HEK293 (cell line): ENCODE measurements at regions not wholly inside any gene's neighbourhood (a gene's known extent, or its start where the extent isn't known, plus 50 kb on each side); places are given as distances from the start of the nearest gene placed in this dataset.

ENCODE experiments used
- CTCF ChIA-PET: fragments of 350-600 bp; formaldehyde crosslinking; extraction: SDS; loops from one replicate; lab custom pipeline; 2021; ENCODE audit warnings: antibody characterized with exemption; lab: Yijun Ruan, JAX
- POLR2A ChIA-PET: fragments of 300-600 bp; formaldehyde crosslinking; extraction: SDS; loops from one replicate; lab custom pipeline; 2020; ENCODE audit warnings: antibody characterized with exemption, inconsistent platforms; lab: Yijun Ruan, JAX
- H3K27ac ChIP-seq: fragments of 200-500 bp; sonication (Bioruptor generic); 2 replicates; pipeline ENCODE4 v1.5.1; 2014; ENCODE audit warnings: low read depth, low read length, control low read depth, inconsistent platforms; ENCODE audit errors: extremely low read depth
- H3K36me3 ChIP-seq, 2 experiments: fragments of 200-500 bp in 1 of 2; sonication (Bioruptor generic) in 1 of 2; 1 replicate in 1 of 2; 2 replicates in 1 of 2; pipeline ENCODE4 v1.5.1; 2014 to 2017; ENCODE audit warnings: inconsistent platforms in 2 of 2, low read length in 2 of 2; ENCODE audit not compliant: control insufficient read depth in 2 of 2, insufficient read depth in 1 of 2
- H3K4me1 ChIP-seq: fragments of 200-500 bp; sonication (Bioruptor generic); 2 replicates; pipeline ENCODE4 v1.5.1; 2014; ENCODE audit warnings: mild to moderate bottlenecking, low read length, inconsistent platforms; ENCODE audit not compliant: control insufficient read depth, insufficient read depth
- H3K4me3 ChIP-seq: 2 replicates; pipeline ENCODE4 v1.5.1; 2011; ENCODE audit warnings: low read depth, mild to moderate bottlenecking, control low read depth, low read length, moderate library complexity
- H3K9me3 ChIP-seq: fragments of 200-500 bp; sonication (Bioruptor generic); 2 replicates; pipeline ENCODE4 v1.5.1; 2014; ENCODE audit warnings: low read depth, low read length, inconsistent platforms; ENCODE audit not compliant: control insufficient read depth, insufficient read depth
- AEBP2 ChIP-seq: fragments of 450-650 bp; formaldehyde crosslinking; IDR thresholded peaks from 2 replicates; pipeline ENCODE4 v1.5.1; 2016; ENCODE audit warnings: missing biosample characterization, missing genetic modification characterization, borderline replicate concordance
- FEZF1 ChIP-seq: fragments of 450-650 bp; formaldehyde crosslinking; IDR thresholded peaks from 2 replicates; pipeline ENCODE4 v1.5.1; 2016; ENCODE audit warnings: missing biosample characterization, missing genetic modification characterization
- GLIS1 ChIP-seq: fragments of 450-650 bp; formaldehyde crosslinking; IDR thresholded peaks from 2 replicates; pipeline ENCODE4 v1.5.1; 2016; ENCODE audit warnings: missing biosample characterization, missing genetic modification characterization
- HIC1 ChIP-seq: fragments of 450-650 bp; formaldehyde crosslinking; IDR thresholded peaks from 2 replicates; pipeline ENCODE4 v1.5.1; 2016; ENCODE audit warnings: missing biosample characterization, missing genetic modification characterization
- KLF1 ChIP-seq: fragments of 450-650 bp; formaldehyde crosslinking; IDR thresholded peaks from 2 replicates; pipeline ENCODE4 v1.5.1; 2016; ENCODE audit warnings: missing biosample characterization, missing genetic modification characterization
- KLF8 ChIP-seq: fragments of 450-650 bp; formaldehyde crosslinking; IDR thresholded peaks from 2 replicates; pipeline ENCODE4 v1.5.1; 2016; ENCODE audit warnings: missing biosample characterization, missing genetic modification characterization
- MEIS1 ChIP-seq: sonication (generic); formaldehyde crosslinking; IDR thresholded peaks from 2 replicates; pipeline ENCODE4 v1.8.1; 2022; ENCODE audit warnings: missing genetic modification reagents, mild to moderate bottlenecking, borderline replicate concordance
- SETDB1 ChIP-seq: IDR thresholded peaks from one replicate; pipeline ENCODE4 v1.6.1; 2017; ENCODE audit warnings: mild to moderate bottlenecking, low read length, moderate library complexity, mixed read lengths; ENCODE audit not compliant: insufficient read length
- ZBTB44 ChIP-seq: fragments of 450-650 bp; IDR thresholded peaks from 2 replicates; pipeline ENCODE4 v1.5.1; 2018; ENCODE audit warnings: missing biosample characterization, mild to moderate bottlenecking, missing genetic modification characterization
- ZFP3 ChIP-seq: fragments of 450-650 bp; formaldehyde crosslinking; IDR thresholded peaks from 2 replicates; pipeline ENCODE4 v1.5.1; 2016; ENCODE audit warnings: low read depth, missing biosample characterization, missing genetic modification characterization
- ZNF112 ChIP-seq: fragments of 450-650 bp; formaldehyde crosslinking; IDR thresholded peaks from 2 replicates; pipeline ENCODE4 v1.5.0; 2017; ENCODE audit warnings: missing biosample characterization, missing genetic modification characterization
- ZNF354C ChIP-seq: fragments of 450-650 bp; formaldehyde crosslinking; IDR thresholded peaks from 2 replicates; pipeline ENCODE4 v1.5.1; 2016; ENCODE audit warnings: missing biosample characterization, missing genetic modification characterization, low read depth, borderline replicate concordance
- ZNF362 ChIP-seq: fragments of 450-650 bp; formaldehyde crosslinking; IDR thresholded peaks from 2 replicates; pipeline ENCODE4 v1.5.1; 2016; ENCODE audit warnings: missing biosample characterization, missing genetic modification characterization
- ZNF398 ChIP-seq: fragments of 450-650 bp; formaldehyde crosslinking; IDR thresholded peaks from 2 replicates; pipeline ENCODE4 v1.5.1; 2017; ENCODE audit warnings: missing biosample characterization, missing genetic modification characterization
- ZNF426 ChIP-seq: fragments of 450-650 bp; formaldehyde crosslinking; IDR thresholded peaks from 2 replicates; pipeline ENCODE4 v1.5.1; 2017; ENCODE audit warnings: missing biosample characterization, missing genetic modification characterization, mild to moderate bottlenecking, inconsistent platforms, moderate library complexity
- ZNF449 ChIP-seq: fragments of 450-650 bp; formaldehyde crosslinking; IDR thresholded peaks from 2 replicates; pipeline ENCODE4 v1.5.1; 2017; ENCODE audit warnings: missing biosample characterization, mild to moderate bottlenecking, missing genetic modification characterization, moderate library complexity
- ZNF521 ChIP-seq: fragments of 450-650 bp; formaldehyde crosslinking; IDR thresholded peaks from 2 replicates; pipeline ENCODE4 v1.5.1; 2017; ENCODE audit warnings: missing biosample characterization, mild to moderate bottlenecking, missing genetic modification characterization
- ZNF571 ChIP-seq: fragments of 450-650 bp; formaldehyde crosslinking; IDR thresholded peaks from 2 replicates; pipeline ENCODE4 v1.5.0; 2017; ENCODE audit warnings: missing biosample characterization, missing genetic modification characterization
- ZNF610 ChIP-seq: fragments of 450-650 bp; formaldehyde crosslinking; IDR thresholded peaks from 2 replicates; pipeline ENCODE4 v1.5.1; 2016; ENCODE audit warnings: missing biosample characterization, missing genetic modification characterization, borderline replicate concordance
- ZNF670 ChIP-seq: fragments of 450-650 bp; formaldehyde crosslinking; IDR thresholded peaks from 2 replicates; pipeline ENCODE4 v1.5.1; 2016; ENCODE audit warnings: missing biosample characterization, missing genetic modification characterization, low read depth
- ZNF747 ChIP-seq: fragments of 450-650 bp; formaldehyde crosslinking; IDR thresholded peaks from 2 replicates; pipeline ENCODE4 v1.5.1; 2016; ENCODE audit warnings: missing biosample characterization, missing genetic modification characterization
- ZSCAN18 ChIP-seq: fragments of 450-650 bp; formaldehyde crosslinking; IDR thresholded peaks from 2 replicates; pipeline ENCODE4 v1.5.1; 2016; ENCODE audit warnings: missing biosample characterization, missing genetic modification characterization

- ChIA-PET CTCF (interaction anchor here (0.6 to 0.7 kb wide), 5 partner anchors 7 to 513 kb away, joined by 3 to 5 read pairs (median 3); no protein-coding TSS in a partner anchor), POLR2A (interaction anchor here (0.6 to 1.8 kb wide), 4 partner anchors 15 to 79 kb away, joined by 3 to 7 read pairs (median 4); no protein-coding TSS in a partner anchor)
- Histone ChIP-seq H3K36me3 (no peaks in the 10 kb centered on the region), H3K27ac (no peak overlapping the region), H3K4me1 (peaks cover 40% of the 10 kb centered on the region), H3K4me3 (no peak overlapping the region), H3K9me3 (no peaks in the 10 kb centered on the region)
- TF ChIP-seq HIC1 (tag by site-specific recombination) (0 out of 2 replicates have a peak, but pooled peaks have one; percentile 27), KLF1 (tag by site-specific recombination) (no peak), ZNF449 (tag by site-specific recombination) (no peak), ZNF362 (0 out of 2 replicates have a peak, but pooled peaks have one; percentile 34), GLIS1 (tag by site-specific recombination) (peak; percentile 40; the same call in 1 of the 2 replicates), ZNF112 (tag by site-specific recombination) (no peak), ZBTB44 (tag by site-specific recombination) (peak; percentile 89), MEIS1 (CRISPR knock-in tag) (peak; percentile 63; the same call in 1 of the 2 replicates), ZNF610 (tag by site-specific recombination) (no peak), FEZF1 (tag by site-specific recombination) (peak; percentile 25; the same call in 1 of the 2 replicates), KLF8 (tag by site-specific recombination) (0 out of 2 replicates have a peak, but pooled peaks have one; percentile 29), ZNF398 (no peak)
Observed at GRCh38 chr14:58746261-58746660, 108.5 kb downstream of the DACT1 start.

GRCh38 chr14:58746701-58747100 lies 108.9 kb downstream of the DACT1 start:
- H3K4me1 ChIP-seq: peaks cover 40% of the 10 kb centered on the region
- ChIA-PET CTCF (interaction anchor here (0.7 kb wide), 1 partner anchor 90 kb away, joined by 3 read pairs; no protein-coding TSS in a partner anchor), POLR2A (interaction anchor here (1.2 to 1.8 kb wide), 2 partner anchors 15 to 26 kb away, joined by 6 to 7 read pairs; no protein-coding TSS in a partner anchor)
- no peak overlapping the region for H3K4me3 ChIP-seq
- H3K36me3 ChIP-seq: no peaks in the 10 kb centered on the region
- H3K27ac ChIP-seq: no peak overlapping the region
- H3K9me3 ChIP-seq: no peaks in the 10 kb centered on the region
- no peak for TF ChIP-seq SETDB1
- TF ChIP-seq ZNF426: no peak
- no peak for TF ChIP-seq ZNF354C (tag by site-specific recombination)
- TF ChIP-seq ZFP3: no peak
- no peak for TF ChIP-seq ZNF521
- no peak for TF ChIP-seq ZNF571 (tag by site-specific recombination)
- TF ChIP-seq ZNF670: no peak
- no peak for TF ChIP-seq ZSCAN18
- TF ChIP-seq AEBP2 (tag by site-specific recombination): no peak
- TF ChIP-seq ZNF747: no peak
